Karpas-422 (cell line): ENCODE measurements at regions not wholly inside any gene's neighbourhood (a gene's known extent, or its start where the extent isn't known, plus 50 kb on each side); places are given as distances from the start of the nearest gene placed in this dataset.

ENCODE experiments used
- DNase-seq: peaks from one replicate; pipeline ENCODE4 v3.0.0-alpha.2; 2015
- H2AFZ ChIP-seq: fragments of 200-600 bp; sonication (generic); 2 replicates; pipeline ENCODE4 v1.6.1; 2014; ENCODE audit warnings: antibody characterized with exemption, low read length, mixed read lengths
- H3K27ac ChIP-seq: fragments of 200-600 bp; sonication (generic); 2 replicates; pipeline ENCODE4 v1.5.1; 2014; ENCODE audit warnings: mild to moderate bottlenecking, low read length, moderate library complexity
- H3K27me3 ChIP-seq: fragments of 200-600 bp; sonication (generic); 2 replicates; pipeline ENCODE4 v1.6.1; 2014; ENCODE audit warnings: low read length, mixed read lengths
- H3K36me3 ChIP-seq: fragments of 200-600 bp; sonication (generic); 2 replicates; pipeline ENCODE4 v1.6.1; 2014; ENCODE audit warnings: low read length, mixed read lengths; ENCODE audit not compliant: insufficient read depth
- H3K4me1 ChIP-seq: fragments of 200-600 bp; sonication (generic); 2 replicates; pipeline ENCODE4 v1.6.1; 2014; ENCODE audit warnings: mild to moderate bottlenecking, low read length, mixed read lengths
- H3K4me2 ChIP-seq: fragments of 200-600 bp; sonication (generic); 2 replicates; pipeline ENCODE4 v1.6.1; 2014; ENCODE audit warnings: low read length, low read depth, mild to moderate bottlenecking; ENCODE audit not compliant: poor library complexity, severe bottlenecking
- H3K4me3 ChIP-seq: fragments of 200-600 bp; sonication (generic); 2 replicates; pipeline ENCODE4 v1.5.1; 2014; ENCODE audit warnings: mild to moderate bottlenecking, antibody characterized with exemption, low read length, mixed read lengths
- H3K79me2 ChIP-seq: fragments of 200-600 bp; sonication (generic); 2 replicates; pipeline ENCODE4 v1.6.1; 2014; ENCODE audit warnings: mild to moderate bottlenecking, low read length, mixed read lengths
- H3K9ac ChIP-seq: fragments of 200-600 bp; sonication (generic); 2 replicates; pipeline ENCODE4 v1.6.0; 2014; ENCODE audit warnings: low read length
- H3K9me2 ChIP-seq: fragments of 200-600 bp; sonication (generic), shearing (Covaris generic); replicated peaks from 2 replicates; pipeline ENCODE4 v1.6.0; 2014; ENCODE audit warnings: mild to moderate bottlenecking, low read length, moderate library complexity; ENCODE audit not compliant: insufficient read depth
- H3K9me3 ChIP-seq: fragments of 300-700, 200-600 bp; sonication (generic); 2 replicates; pipeline ENCODE4 v1.6.1; 2014; ENCODE audit warnings: low read length, mixed read lengths
- H4K20me1 ChIP-seq: fragments of 200-600 bp; sonication (generic); 2 replicates; pipeline ENCODE4 v1.6.1; 2014; ENCODE audit warnings: mild to moderate bottlenecking, antibody characterized with exemption, low read length, low read depth; ENCODE audit not compliant: insufficient read depth

- no peak for DNase-seq
- Histone ChIP-seq H3K9me2 (no peaks in the 10 kb centered on the region), H4K20me1 (no peaks in the 10 kb centered on the region), H3K4me1 (no peaks in the 10 kb centered on the region), H3K9me3 (no peaks in the 10 kb centered on the region), H3K27me3 (no peaks in the 10 kb centered on the region), H2AFZ (no peak overlapping the region), H3K36me3 (no peaks in the 10 kb centered on the region), H3K79me2 (no peaks in the 10 kb centered on the region), H3K27ac (no peak overlapping the region), H3K4me2 (no peak overlapping the region), H3K4me3 (no peak overlapping the region), H3K9ac (no peak overlapping the region)
Observed at GRCh38 chr2:114108824-114109416, 219.0 kb downstream of the ACTR3 start.

DNA sequence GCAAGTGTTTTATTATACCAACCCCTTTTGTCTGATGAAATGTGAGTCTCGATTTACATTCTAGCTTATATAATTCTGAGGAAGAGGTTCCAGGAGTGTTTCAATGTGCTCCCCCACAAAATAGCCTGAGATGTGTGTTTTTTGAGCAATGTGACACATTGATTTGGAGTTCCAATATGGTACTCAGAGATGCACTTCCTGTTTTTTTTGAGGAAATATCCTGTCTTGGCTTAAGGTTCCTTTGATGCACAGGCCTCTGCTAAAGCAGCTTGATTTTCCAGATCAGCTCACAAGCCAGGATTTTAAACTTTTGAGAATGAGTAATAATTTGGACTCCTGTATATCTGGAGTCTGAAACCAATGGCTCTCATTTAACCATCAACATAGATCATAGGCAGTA lies 221.4 kb downstream of the ACTR3 start:
- DNase-seq = no peak
- H3K27ac ChIP-seq = no peak overlapping the region
- no peak overlapping the region for H3K4me3 ChIP-seq
- H3K9ac ChIP-seq = no peak overlapping the region
- H3K9me2 ChIP-seq = no peaks in the 10 kb centered on the region
- H3K4me2 ChIP-seq = no peak overlapping the region
- H3K79me2 ChIP-seq = no peaks in the 10 kb centered on the region
- H3K27me3 ChIP-seq = no peaks in the 10 kb centered on the region
- no peak overlapping the region for H2AFZ ChIP-seq
- H3K9me3 ChIP-seq = no peaks in the 10 kb centered on the region
- no peaks in the 10 kb centered on the region for H4K20me1 ChIP-seq
- H3K36me3 ChIP-seq = no peaks in the 10 kb centered on the region
- H3K4me1 ChIP-seq = no peaks in the 10 kb centered on the region

DNA sequence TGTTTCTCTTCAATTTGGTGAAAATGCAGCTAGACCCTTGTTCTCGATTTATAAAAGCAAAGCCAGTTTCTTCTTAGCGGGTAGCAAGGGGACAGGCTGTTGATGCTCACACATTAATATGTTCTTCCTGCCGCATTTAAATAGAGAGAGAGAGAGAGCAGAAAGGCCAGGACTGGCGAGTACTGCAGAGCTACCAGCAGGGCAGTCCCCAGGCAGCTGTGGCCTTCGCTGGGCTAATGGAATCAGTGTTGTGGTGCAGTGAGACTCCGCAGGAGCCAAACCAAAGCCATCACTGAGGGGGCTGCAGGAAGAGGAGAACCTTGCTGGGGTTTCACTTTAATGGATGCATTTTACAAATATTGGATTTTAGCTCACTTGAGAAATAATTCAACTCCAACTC lies 223.6 kb downstream of the ACTR3 start:
- H4K20me1 ChIP-seq = no peaks in the 10 kb centered on the region
- no peak overlapping the region for H3K9ac ChIP-seq
- no peaks in the 10 kb centered on the region for H3K79me2 ChIP-seq
- no peak overlapping the region for H2AFZ ChIP-seq
- H3K27me3 ChIP-seq = no peaks in the 10 kb centered on the region
- no peak for DNase-seq
- H3K4me1 ChIP-seq = no peaks in the 10 kb centered on the region
- no peaks in the 10 kb centered on the region for H3K9me3 ChIP-seq
- no peak overlapping the region for H3K27ac ChIP-seq
- no peak overlapping the region for H3K4me2 ChIP-seq
- H3K4me3 ChIP-seq = no peak overlapping the region
- H3K9me2 ChIP-seq = no peaks in the 10 kb centered on the region
- H3K36me3 ChIP-seq = no peaks in the 10 kb centered on the region

GRCh38 chr2:114118088-114118487 lies 228.2 kb downstream of the ACTR3 start:
- no peaks in the 10 kb centered on the region for H4K20me1 ChIP-seq
- no peaks in the 10 kb centered on the region for H3K36me3 ChIP-seq
- no peak overlapping the region for H3K4me3 ChIP-seq
- no peaks in the 10 kb centered on the region for H3K27me3 ChIP-seq
- no peaks in the 10 kb centered on the region for H3K79me2 ChIP-seq
- no peaks in the 10 kb centered on the region for H3K9me2 ChIP-seq
- H3K4me2 ChIP-seq = no peak overlapping the region
- H2AFZ ChIP-seq = no peak overlapping the region
- no peak for DNase-seq
- H3K9ac ChIP-seq = no peak overlapping the region
- no peaks in the 10 kb centered on the region for H3K9me3 ChIP-seq
- no peak overlapping the region for H3K27ac ChIP-seq
- no peaks in the 10 kb centered on the region for H3K4me1 ChIP-seq

DNA sequence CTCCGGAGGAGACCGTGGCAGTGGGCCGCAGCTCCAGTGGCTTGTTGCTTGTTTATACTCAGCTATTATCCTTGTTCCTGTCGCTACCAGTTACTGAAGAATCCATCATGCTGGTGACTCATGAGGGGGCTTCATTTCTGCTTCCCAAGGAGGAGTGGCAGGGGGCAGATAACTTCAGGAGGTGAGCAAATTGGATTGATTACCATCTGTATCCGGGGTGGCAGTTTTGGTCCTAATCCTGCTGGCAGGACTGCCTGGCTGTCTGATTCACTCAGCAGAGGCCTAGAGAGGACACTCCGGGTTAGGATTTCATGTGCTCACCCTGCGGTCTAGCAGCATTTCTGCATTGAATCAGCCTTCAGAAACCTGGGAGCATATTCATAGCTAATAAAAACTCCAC lies 230.0 kb downstream of the ACTR3 start:
- Histone ChIP-seq H3K36me3 (no peaks in the 10 kb centered on the region), H3K4me1 (no peaks in the 10 kb centered on the region), H3K27me3 (no peaks in the 10 kb centered on the region), H3K27ac (no peak overlapping the region), H3K4me2 (no peak overlapping the region), H3K4me3 (no peak overlapping the region), H4K20me1 (no peaks in the 10 kb centered on the region), H3K9ac (no peak overlapping the region), H3K9me2 (no peaks in the 10 kb centered on the region), H3K79me2 (no peaks in the 10 kb centered on the region), H2AFZ (no peak overlapping the region), H3K9me3 (no peaks in the 10 kb centered on the region)
- no peak for DNase-seq

GRCh38 chr2:114122930-114123329 lies 233.0 kb downstream of the ACTR3 start:
- Histone ChIP-seq H3K36me3 (no peaks in the 10 kb centered on the region), H3K4me1 (no peaks in the 10 kb centered on the region), H3K27me3 (no peaks in the 10 kb centered on the region), H4K20me1 (no peaks in the 10 kb centered on the region), H3K79me2 (no peaks in the 10 kb centered on the region), H3K9me3 (no peaks in the 10 kb centered on the region), H3K4me3 (no peak overlapping the region), H3K27ac (no peak overlapping the region), H2AFZ (no peak overlapping the region), H3K9me2 (no peaks in the 10 kb centered on the region), H3K4me2 (no peak overlapping the region), H3K9ac (no peak overlapping the region)
- DNase-seq = no peak

GRCh38 chr2:114123925-114124324 lies 234.0 kb downstream of the ACTR3 start:
- Histone ChIP-seq H3K9me2 (no peaks in the 10 kb centered on the region), H2AFZ (no peak overlapping the region), H3K27me3 (no peaks in the 10 kb centered on the region), H3K9ac (no peak overlapping the region), H3K36me3 (no peaks in the 10 kb centered on the region), H3K4me2 (no peak overlapping the region), H3K79me2 (no peaks in the 10 kb centered on the region), H3K4me1 (no peaks in the 10 kb centered on the region), H4K20me1 (no peaks in the 10 kb centered on the region), H3K4me3 (no peak overlapping the region), H3K9me3 (no peaks in the 10 kb centered on the region), H3K27ac (no peak overlapping the region)
- no peak for DNase-seq

GRCh38 chr2:114127372-114127771 lies 237.5 kb downstream of the ACTR3 start:
- Histone ChIP-seq H3K36me3 (no peaks in the 10 kb centered on the region), H3K9me2 (no peaks in the 10 kb centered on the region), H2AFZ (no peak overlapping the region), H3K27ac (no peak overlapping the region), H3K9me3 (no peaks in the 10 kb centered on the region), H4K20me1 (no peaks in the 10 kb centered on the region), H3K79me2 (no peaks in the 10 kb centered on the region), H3K4me2 (no peak overlapping the region), H3K4me1 (no peaks in the 10 kb centered on the region), H3K9ac (no peak overlapping the region), H3K4me3 (no peak overlapping the region), H3K27me3 (no peaks in the 10 kb centered on the region)
- DNase-seq = no peak

DNA sequence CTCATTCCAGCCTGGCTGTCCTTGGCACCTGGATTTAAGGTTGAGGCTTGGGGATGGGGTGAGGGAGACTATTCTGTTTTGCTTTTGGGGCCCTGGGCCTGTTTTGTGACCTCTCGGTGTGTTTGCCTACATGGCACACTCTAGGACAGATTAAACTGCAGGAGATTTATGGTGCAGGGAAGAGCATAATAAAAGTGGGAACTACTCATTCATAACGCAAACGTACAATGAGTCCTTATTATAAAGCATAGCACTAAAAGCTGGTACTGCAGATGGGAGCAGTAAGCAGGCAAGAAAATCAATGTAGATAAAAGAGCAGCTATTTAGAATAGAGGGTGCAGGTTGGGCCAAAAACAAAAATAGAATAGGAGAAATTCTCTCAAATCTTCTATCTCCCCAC lies 238.4 kb downstream of the ACTR3 start:
- no peak overlapping the region for H3K27ac ChIP-seq
- no peak overlapping the region for H3K4me2 ChIP-seq
- no peak overlapping the region for H3K9ac ChIP-seq
- DNase-seq = no peak
- H3K79me2 ChIP-seq = no peaks in the 10 kb centered on the region
- no peaks in the 10 kb centered on the region for H4K20me1 ChIP-seq
- no peak overlapping the region for H3K4me3 ChIP-seq
- H3K27me3 ChIP-seq = no peaks in the 10 kb centered on the region
- H3K36me3 ChIP-seq = no peaks in the 10 kb centered on the region
- no peaks in the 10 kb centered on the region for H3K9me3 ChIP-seq
- H3K4me1 ChIP-seq = no peaks in the 10 kb centered on the region
- H3K9me2 ChIP-seq = no peaks in the 10 kb centered on the region
- no peak overlapping the region for H2AFZ ChIP-seq
